SK-N-SH treated with all-trans-retinoic acid at 6 μM for 48 hours (cell line): ENCODE measurements at regions not wholly inside any gene's neighbourhood (a gene's known extent, or its start where the extent isn't known, plus 50 kb on each side); places are given as distances from the start of the nearest gene placed in this dataset.

Experiments used
- ATAC-seq: fragments of 200-7000 bp; cut with Tn5 transposase; 3 replicates; pipeline ENCODE4 v1.9.1; 2020; ENCODE audit warnings: mild to moderate bottlenecking, moderate library complexity
- BACH2 ChIP-seq: fragments of 250-450 bp; sonication (Bioruptor Pico); IDR thresholded peaks from 2 replicates; pipeline ENCODE4 v1.9.0; 2021; ENCODE audit warnings: mild to moderate bottlenecking, borderline replicate concordance
- CREB5 ChIP-seq: fragments of 250-450 bp; sonication (Bioruptor Pico); IDR thresholded peaks from 2 replicates; pipeline ENCODE4 v1.5.1; 2020; ENCODE audit warnings: low read depth, mild to moderate bottlenecking, moderate library complexity
- CSDC2 ChIP-seq: fragments of 250-450 bp; sonication (Bioruptor Pico); IDR thresholded peaks from 2 replicates; pipeline ENCODE4 v1.5.0; 2020; ENCODE audit warnings: mild to moderate bottlenecking, moderate library complexity
- CSRNP3 ChIP-seq: fragments of 250-450 bp; sonication (Bioruptor Pico); IDR thresholded peaks from 2 replicates; pipeline ENCODE4 v1.5.1; 2021; ENCODE audit warnings: mild to moderate bottlenecking, moderate library complexity
- ESRRG ChIP-seq: fragments of 250-450 bp; sonication (Bioruptor Pico); IDR thresholded peaks from 2 replicates; pipeline ENCODE4 v1.6.1; 2021; ENCODE audit warnings: mild to moderate bottlenecking
- GLIS3 ChIP-seq: fragments of 250-450 bp; sonication (Bioruptor Pico); IDR thresholded peaks from 2 replicates; pipeline ENCODE4 v1.5.0; 2020; ENCODE audit warnings: mild to moderate bottlenecking, moderate library complexity
- ISL1 ChIP-seq: fragments of 250-450 bp; sonication (Bioruptor Pico); IDR thresholded peaks from 2 replicates; pipeline ENCODE4 v2.1.2; 2022; ENCODE audit warnings: mild to moderate bottlenecking, moderate library complexity
- PATZ1 ChIP-seq: fragments of 250-450 bp; sonication (Bioruptor Pico); IDR thresholded peaks from 2 replicates; pipeline ENCODE4 v1.8.0; 2020; ENCODE audit warnings: mild to moderate bottlenecking, moderate library complexity, borderline replicate concordance
- POU6F1 ChIP-seq: fragments of 250-450 bp; sonication (Bioruptor Pico); IDR thresholded peaks from 2 replicates; pipeline ENCODE4 v1.8.0; 2021; ENCODE audit warnings: low read depth, mild to moderate bottlenecking, moderate library complexity, borderline replicate concordance
- PPARA ChIP-seq: fragments of 250-450 bp; sonication (Bioruptor Pico); IDR thresholded peaks from 2 replicates; pipeline ENCODE4 v1.5.0; 2020; ENCODE audit warnings: mild to moderate bottlenecking, borderline replicate concordance
- RARB ChIP-seq: fragments of 250-450 bp; sonication (Bioruptor Pico); IDR thresholded peaks from 2 replicates; pipeline ENCODE4 v1.8.0; 2021; ENCODE audit warnings: mild to moderate bottlenecking, moderate library complexity
- SNAI2 ChIP-seq: fragments of 250-450 bp; sonication (Bioruptor Pico); IDR thresholded peaks from 2 replicates; pipeline ENCODE4 v1.5.0; 2020; ENCODE audit warnings: mild to moderate bottlenecking, moderate library complexity
- TCF4 ChIP-seq: fragments of 250-450 bp; sonication (Bioruptor Pico); IDR thresholded peaks from 2 replicates; pipeline ENCODE4 v1.8.0; 2021; ENCODE audit warnings: mild to moderate bottlenecking, moderate library complexity, borderline replicate concordance
- TOX ChIP-seq: fragments of 250-450 bp; sonication (Bioruptor Pico); IDR thresholded peaks from 2 replicates; pipeline ENCODE4 v1.8.0; 2021; ENCODE audit warnings: mild to moderate bottlenecking, moderate library complexity, borderline replicate concordance
- TSHZ2 ChIP-seq: fragments of 250-450 bp; sonication (Bioruptor Pico); IDR thresholded peaks from 2 replicates; pipeline ENCODE4 v1.5.0; 2020; ENCODE audit warnings: mild to moderate bottlenecking, moderate library complexity
- ZC3H10 ChIP-seq: fragments of 250-450 bp; sonication (Bioruptor Pico); IDR thresholded peaks from 2 replicates; pipeline ENCODE4 v1.5.1; 2021; ENCODE audit warnings: mild to moderate bottlenecking, moderate library complexity
- ZFP3 ChIP-seq: fragments of 250-450 bp; sonication (Bioruptor Pico); IDR thresholded peaks from 2 replicates; pipeline ENCODE4 v1.5.0; 2020; ENCODE audit warnings: mild to moderate bottlenecking, moderate library complexity
- ZFP30 ChIP-seq: fragments of 450-650 bp; formaldehyde crosslinking; IDR thresholded peaks from 2 replicates; pipeline ENCODE4 v1.5.0; 2022; ENCODE audit warnings: mild to moderate bottlenecking, moderate library complexity
- ZNF565 ChIP-seq: fragments of 450-650 bp; formaldehyde crosslinking; conservative IDR thresholded peaks from 2 replicates; pipeline ENCODE4 v1.5.0; 2020; ENCODE audit warnings: low read depth, mild to moderate bottlenecking, moderate library complexity
- ZNF70 ChIP-seq: fragments of 450-650 bp; formaldehyde crosslinking; IDR thresholded peaks from 2 replicates; pipeline ENCODE4 v1.5.0; 2020; ENCODE audit warnings: mild to moderate bottlenecking, moderate library complexity
- ZNF8 ChIP-seq: fragments of 450-650 bp; formaldehyde crosslinking; IDR thresholded peaks from 2 replicates; pipeline ENCODE4 v1.5.0; 2020; ENCODE audit warnings: mild to moderate bottlenecking, moderate library complexity

- no peak for ATAC-seq
- TF ChIP-seq CREB5 (CRISPR knock-in tag) (no peak), RARB (CRISPR knock-in tag) (no peak), PPARA (CRISPR knock-in tag) (no peak), TOX (CRISPR knock-in tag) (no peak), ZNF565 (CRISPR knock-in tag) (no peak), ZFP3 (CRISPR knock-in tag) (no peak), ESRRG (no peak), BACH2 (CRISPR knock-in tag) (no peak), GLIS3 (no peak), ZFP30 (CRISPR knock-in tag) (no peak), POU6F1 (no peak), CSRNP3 (no peak), ISL1 (CRISPR knock-in tag) (no peak), TCF4 (CRISPR knock-in tag) (no peak), SNAI2 (no peak), CSDC2 (no peak), PATZ1 (no peak), ZC3H10 (CRISPR knock-in tag) (no peak), ZNF8 (CRISPR knock-in tag) (no peak), ZNF70 (no peak)
Measured at GRCh38 chr3:59404851-59405250, 355.0 kb upstream of the CFAP20DC start.

GRCh38 chr3:59404064-59404463 is 354.2 kb upstream of the CFAP20DC start:
- no peak for ATAC-seq
- TF ChIP-seq PPARA (CRISPR knock-in tag) (no peak), CREB5 (CRISPR knock-in tag) (no peak), TSHZ2 (CRISPR knock-in tag) (no peak), ZNF8 (CRISPR knock-in tag) (no peak), BACH2 (CRISPR knock-in tag) (no peak), SNAI2 (no peak), PATZ1 (no peak), ZNF70 (no peak), TOX (CRISPR knock-in tag) (no peak), RARB (CRISPR knock-in tag) (no peak)
